GM20000 (cell line): ENCODE measurements at regions not wholly inside any gene's neighbourhood (a gene's known extent, or its start where the extent isn't known, plus 50 kb on each side); places are given as distances from the start of the nearest gene placed in this dataset.

ENCODE experiments used
- DNase-seq: peaks from one replicate; pipeline ENCODE4 v3.0.0; 2012; ENCODE audit warnings: low spot score
- TF ChIP-seq, protein P1 (sequence below): IDR thresholded peaks from 2 replicates; pipeline ENCODE4 v1.5.1; 2012; ENCODE audit warnings: mild to moderate bottlenecking, control low read depth; ENCODE audit errors: extremely low read depth, missing control alignments

DNA sequence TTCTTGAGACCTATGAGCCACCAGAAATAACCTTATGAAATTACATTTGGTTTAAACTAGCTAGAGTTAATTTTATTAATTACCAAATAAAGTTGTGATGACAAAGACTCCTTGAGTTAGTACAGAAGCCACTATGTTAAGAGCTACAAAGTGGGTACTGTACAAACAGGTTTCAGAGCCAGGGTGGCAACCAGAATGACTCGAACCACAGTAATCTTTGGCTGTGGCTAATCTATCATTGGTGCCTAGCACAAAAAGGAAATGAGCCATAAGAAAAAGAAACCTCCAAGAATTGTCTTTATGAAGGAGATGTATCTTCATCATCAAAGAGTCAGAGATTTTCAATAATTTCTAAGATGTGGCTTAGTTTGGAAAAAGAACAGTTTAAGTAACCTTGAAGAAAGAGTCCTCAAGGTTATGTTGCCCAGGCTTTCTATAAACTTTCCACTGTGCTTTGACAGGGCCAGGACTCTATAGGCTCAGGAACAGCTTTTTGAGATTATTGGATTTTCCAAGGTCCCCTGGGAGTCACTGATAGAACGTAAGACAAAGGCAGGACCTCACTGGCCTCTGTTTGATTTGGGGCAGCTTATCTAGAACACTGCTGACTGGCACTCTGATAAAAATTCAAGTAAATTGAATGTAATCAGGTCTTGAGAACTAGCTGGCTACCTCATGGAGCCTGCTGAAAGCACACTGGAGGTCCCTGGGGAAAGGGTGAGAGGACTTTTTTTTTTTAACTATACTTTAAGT is 777.7 kb downstream of the STIM2 start:
- no peak for DNase-seq
- TF ChIP-seq, protein P1, sequence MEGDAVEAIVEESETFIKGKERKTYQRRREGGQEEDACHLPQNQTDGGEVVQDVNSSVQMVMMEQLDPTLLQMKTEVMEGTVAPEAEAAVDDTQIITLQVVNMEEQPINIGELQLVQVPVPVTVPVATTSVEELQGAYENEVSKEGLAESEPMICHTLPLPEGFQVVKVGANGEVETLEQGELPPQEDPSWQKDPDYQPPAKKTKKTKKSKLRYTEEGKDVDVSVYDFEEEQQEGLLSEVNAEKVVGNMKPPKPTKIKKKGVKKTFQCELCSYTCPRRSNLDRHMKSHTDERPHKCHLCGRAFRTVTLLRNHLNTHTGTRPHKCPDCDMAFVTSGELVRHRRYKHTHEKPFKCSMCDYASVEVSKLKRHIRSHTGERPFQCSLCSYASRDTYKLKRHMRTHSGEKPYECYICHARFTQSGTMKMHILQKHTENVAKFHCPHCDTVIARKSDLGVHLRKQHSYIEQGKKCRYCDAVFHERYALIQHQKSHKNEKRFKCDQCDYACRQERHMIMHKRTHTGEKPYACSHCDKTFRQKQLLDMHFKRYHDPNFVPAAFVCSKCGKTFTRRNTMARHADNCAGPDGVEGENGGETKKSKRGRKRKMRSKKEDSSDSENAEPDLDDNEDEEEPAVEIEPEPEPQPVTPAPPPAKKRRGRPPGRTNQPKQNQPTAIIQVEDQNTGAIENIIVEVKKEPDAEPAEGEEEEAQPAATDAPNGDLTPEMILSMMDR: no peak

DNA sequence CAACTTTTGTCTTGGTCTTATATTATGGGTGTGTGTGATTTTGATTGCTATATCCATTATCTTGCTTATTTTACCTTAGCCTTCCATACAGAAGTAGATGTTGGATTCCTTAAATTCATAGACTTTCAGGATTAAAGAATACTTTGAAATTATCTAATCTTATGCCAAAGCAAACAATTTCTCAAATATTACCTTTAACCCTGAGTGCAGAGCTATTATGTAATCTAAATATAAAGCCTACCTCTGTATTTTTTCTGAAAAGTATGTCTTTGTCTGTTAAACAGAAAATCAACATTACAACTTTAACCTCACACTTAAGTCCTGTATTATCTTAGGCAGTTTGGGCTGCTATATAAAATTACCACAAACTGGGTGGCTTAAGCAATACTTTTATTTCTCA is 782.5 kb downstream of the STIM2 start:
- TF ChIP-seq, protein P1: no peak
- no peak for DNase-seq

DNA sequence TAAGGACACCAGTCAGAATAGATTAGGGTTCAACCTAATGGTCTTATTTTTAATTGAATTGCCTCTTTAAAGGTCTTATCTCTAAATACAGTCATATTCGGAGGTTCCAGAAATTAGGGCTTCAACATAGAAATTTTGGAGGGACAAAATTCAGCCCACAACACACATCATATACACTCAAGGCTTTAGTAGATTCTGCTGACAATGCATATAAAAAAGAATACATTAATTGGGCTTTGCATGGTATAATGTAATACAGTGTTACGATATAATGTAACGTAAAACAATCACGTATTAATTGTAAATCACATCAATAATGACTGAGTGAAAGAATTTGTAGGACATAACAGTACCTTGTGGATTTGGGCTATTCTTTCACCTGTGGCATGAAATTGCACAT is 787.8 kb downstream of the STIM2 start:
- TF ChIP-seq, protein P1: no peak
- no peak for DNase-seq

DNA sequence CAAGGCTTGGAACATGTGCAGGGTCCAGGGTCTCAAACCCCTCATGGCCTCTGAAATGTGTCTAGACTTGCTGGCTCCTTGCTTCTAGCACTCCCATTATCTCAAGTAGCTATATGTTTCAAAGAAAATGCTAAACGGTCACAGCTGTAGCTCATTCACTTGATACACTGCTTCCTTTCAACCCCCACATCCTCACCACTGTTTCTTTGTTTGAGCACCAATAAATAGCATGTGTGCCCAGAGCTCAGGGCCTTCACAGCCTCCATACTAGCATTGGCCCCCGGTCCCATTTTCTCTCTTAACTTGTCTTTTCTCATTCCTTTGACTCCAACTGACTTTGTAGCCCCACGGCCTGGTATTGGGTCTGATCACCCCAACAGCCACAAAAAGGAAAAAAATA is 801.8 kb downstream of the STIM2 start:
- DNase-seq: no peak
- TF ChIP-seq, protein P1: no peak

DNA sequence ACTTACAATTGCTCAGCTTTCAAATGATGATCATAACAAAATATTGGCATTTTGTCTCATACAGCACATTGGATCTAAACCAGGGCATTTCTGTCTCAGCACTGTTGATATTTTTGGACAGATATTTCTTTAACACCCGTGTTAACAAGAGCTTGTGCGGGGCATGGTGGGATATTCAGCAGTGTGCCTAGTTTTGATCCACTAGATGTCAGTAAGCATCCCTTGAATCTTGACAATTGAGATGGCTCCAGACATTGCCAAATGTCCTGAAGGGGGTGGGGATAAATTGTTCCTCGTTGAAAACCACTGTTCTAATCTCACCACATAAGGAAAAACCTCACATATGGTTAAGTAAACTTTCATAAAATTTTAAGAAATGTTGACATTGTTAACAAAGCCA is 806.3 kb downstream of the STIM2 start:
- DNase-seq: no peak
- TF ChIP-seq, protein P1: no peak

DNA sequence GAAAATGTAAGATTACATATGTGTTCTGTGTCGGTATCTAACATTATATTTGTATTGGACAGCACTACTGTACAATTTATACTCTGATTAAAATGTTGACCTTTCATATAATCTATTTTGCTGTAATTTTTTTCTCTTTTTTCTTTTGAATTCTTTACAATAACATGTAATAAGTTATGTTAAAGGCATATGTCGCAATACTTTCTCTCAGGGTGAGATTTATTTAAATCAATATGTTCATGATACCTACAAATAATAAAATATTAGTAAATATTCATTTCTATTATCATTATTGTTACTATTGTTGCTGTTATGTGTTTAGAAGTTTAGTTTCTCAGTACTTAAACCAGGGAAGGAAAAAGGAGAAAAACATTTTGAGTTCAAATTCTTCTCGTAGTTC is 807.4 kb downstream of the STIM2 start:
- TF ChIP-seq, protein P1: no peak
- no peak for DNase-seq

DNA sequence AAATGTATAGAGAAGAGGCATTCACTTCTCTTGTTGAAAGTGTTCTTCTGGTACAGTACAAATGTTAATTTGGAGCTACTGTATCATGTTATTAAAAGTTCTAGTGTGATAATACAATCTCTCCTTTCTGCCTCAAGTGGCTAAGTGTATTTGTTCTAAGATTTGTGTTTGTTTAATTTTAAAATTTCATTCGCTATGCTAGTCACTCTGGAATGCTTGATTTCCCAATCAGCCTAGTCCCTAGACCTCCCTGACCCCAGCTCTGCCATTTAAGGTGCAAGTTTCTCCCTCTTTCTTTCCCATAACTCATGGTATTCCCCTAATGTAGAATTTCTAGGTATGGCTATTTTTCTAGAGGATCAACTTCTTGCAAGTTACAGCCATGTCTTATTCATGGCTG is 817.4 kb downstream of the STIM2 start:
- TF ChIP-seq, protein P1: no peak
- DNase-seq: no peak
